HAP-1 (cell line): ENCODE measurements at regions not wholly inside any gene's neighbourhood (a gene's known extent, or its start where the extent isn't known, plus 50 kb on each side); places are given as distances from the start of the nearest gene placed in this dataset.

Experiments
- DNase-seq, 2 experiments: peaks; one replicate each; pipeline ENCODE4 v3.0.0-alpha.2; 2016 to 2020; ENCODE audit warnings: low spot score in 2 of 2
- H3K27me3 ChIP-seq: fragments of 250-450 bp; sonication (Bioruptor Pico); 2 replicates; pipeline ENCODE4 v1.5.1; 2020; ENCODE audit warnings: low read depth, mild to moderate bottlenecking, moderate library complexity
- H3K36me3 ChIP-seq: fragments of 250-450 bp; sonication (Bioruptor Pico); replicated peaks from 2 replicates; pipeline ENCODE4 v1.5.1; 2020; ENCODE audit warnings: mild to moderate bottlenecking
- H3K4me1 ChIP-seq: fragments of 250-450 bp; sonication (Bioruptor Pico); 2 replicates; pipeline ENCODE4 v1.5.1; 2020; ENCODE audit warnings: mild to moderate bottlenecking
- H3K4me3 ChIP-seq: fragments of 250-450 bp; sonication (Bioruptor Pico); 2 replicates; pipeline ENCODE4 v1.5.1; 2020; ENCODE audit warnings: mild to moderate bottlenecking, moderate library complexity
- H3K9me3 ChIP-seq: fragments of 250-450 bp; sonication (Bioruptor Pico); 2 replicates; pipeline ENCODE4 v1.5.1; 2020; ENCODE audit warnings: mild to moderate bottlenecking, moderate library complexity
- in situ Hi-C: fragments of 300-500 bp; cut with MboI; formaldehyde crosslinking; loops from 3 replicates; pipeline ENCODE4 v1.14.3; 2020; ENCODE audit warnings: low sequenced_read_pairs, inconsistent platforms, mixed read lengths

DNA sequence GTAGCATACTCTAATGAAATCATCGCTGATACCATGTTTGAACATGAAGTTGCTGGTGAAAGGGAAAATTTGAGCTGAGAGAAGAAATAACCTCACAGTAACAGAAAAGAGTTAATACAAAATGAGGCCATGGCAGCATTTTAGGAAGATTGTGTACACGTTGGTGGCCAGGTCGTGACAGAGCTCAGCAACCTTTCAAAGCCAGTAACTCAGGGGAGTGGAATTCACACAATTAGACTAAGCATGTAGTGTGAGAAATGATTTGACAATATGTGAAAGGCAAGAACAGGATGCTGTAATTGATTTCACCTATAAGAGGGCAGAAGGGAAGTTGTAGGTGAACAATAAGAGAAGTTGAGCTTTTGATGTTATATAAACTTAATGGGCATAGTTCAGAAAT is 246.3 kb downstream of the OGFRL1 start:
- Histone ChIP-seq H3K4me1 (peaks cover 13% of the 10 kb centered on the region), H3K27me3 (peaks cover 5% of the 10 kb centered on the region; the same call in 1 of the 2 replicates), H3K4me3 (no peak overlapping the region), H3K9me3 (no peaks in the 10 kb centered on the region), H3K36me3 (no peaks in the 10 kb centered on the region)
- no peak for DNase-seq
- in situ Hi-C loops: no loop called here

DNA sequence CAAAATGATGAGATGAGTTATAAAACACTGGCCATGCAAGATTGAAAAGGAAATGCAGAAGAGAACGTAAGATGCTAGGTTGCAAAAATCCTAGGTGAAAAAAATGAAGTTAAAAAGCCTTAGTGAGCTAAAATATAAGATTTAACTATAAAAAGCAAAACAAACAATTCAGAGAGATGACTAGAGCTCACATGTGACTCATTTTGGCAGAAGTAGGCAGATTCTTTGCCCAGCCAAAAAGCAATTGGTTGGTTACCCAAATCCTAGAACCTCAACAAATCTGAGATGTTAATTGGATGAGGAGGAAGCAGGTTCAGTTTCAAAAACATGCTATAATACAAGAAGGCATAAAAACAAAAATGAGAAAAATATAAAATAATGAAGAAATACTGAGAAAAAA is 249.1 kb downstream of the OGFRL1 start:
- Histone ChIP-seq H3K27me3 (peaks cover 5% of the 10 kb centered on the region; the same call in 1 of the 2 replicates), H3K36me3 (no peaks in the 10 kb centered on the region), H3K9me3 (no peaks in the 10 kb centered on the region), H3K4me3 (no peak overlapping the region), H3K4me1 (no peaks in the 10 kb centered on the region)
- no peak for DNase-seq
- in situ Hi-C loops: no loop called here

DNA sequence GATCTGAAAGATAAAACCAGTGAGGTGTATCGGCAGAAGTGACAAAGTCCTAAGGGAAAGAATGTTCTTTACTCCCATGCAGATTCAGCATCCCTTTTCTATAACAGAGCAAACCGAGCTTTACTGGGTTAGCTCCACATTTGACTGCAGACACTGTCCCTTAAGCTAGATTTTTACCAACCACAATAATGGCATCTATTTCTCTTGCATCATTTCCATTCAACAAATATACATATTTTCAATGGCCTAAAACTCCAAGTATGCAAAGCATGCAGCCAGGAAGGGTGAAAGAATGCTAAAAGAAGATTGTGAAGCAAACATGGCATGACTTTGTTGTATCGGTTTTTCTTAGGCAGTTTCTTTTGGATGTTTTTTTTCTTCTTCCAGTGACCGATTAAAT is 255.4 kb downstream of the OGFRL1 start:
- in situ Hi-C loops: no loop called here
- DNase-seq: no peak
- Histone ChIP-seq H3K4me1 (peaks cover 5% of the 10 kb centered on the region; the same call in 1 of the 2 replicates), H3K27me3 (no peaks in the 10 kb centered on the region), H3K9me3 (no peaks in the 10 kb centered on the region), H3K36me3 (no peaks in the 10 kb centered on the region), H3K4me3 (no peak overlapping the region)

DNA sequence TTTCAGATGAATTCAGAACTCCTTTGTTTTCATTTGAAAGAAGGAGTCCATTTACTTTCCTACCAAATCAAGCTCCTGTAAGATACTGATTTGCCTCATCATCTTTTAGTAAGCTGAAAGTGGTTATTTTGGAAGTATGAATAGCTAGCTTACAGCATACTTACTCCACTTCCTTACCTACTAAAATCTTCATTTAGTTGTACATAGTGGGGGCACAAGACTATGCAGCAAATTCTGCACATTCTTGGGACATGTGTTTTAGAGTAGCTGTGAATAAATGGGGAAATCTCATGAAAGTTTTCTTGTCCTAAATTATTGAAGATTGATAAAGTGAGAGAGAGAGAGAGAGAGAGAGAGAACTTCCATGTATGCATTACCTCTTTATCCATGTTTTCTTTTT is 256.3 kb downstream of the OGFRL1 start:
- peaks cover 5% of the 10 kb centered on the region; the same call in 1 of the 2 replicates for H3K4me1 ChIP-seq
- in situ Hi-C loops: no loop called here
- DNase-seq: no peak
- H3K9me3 ChIP-seq: no peaks in the 10 kb centered on the region
- no peaks in the 10 kb centered on the region for H3K27me3 ChIP-seq
- no peak overlapping the region for H3K4me3 ChIP-seq
- H3K36me3 ChIP-seq: no peaks in the 10 kb centered on the region

DNA sequence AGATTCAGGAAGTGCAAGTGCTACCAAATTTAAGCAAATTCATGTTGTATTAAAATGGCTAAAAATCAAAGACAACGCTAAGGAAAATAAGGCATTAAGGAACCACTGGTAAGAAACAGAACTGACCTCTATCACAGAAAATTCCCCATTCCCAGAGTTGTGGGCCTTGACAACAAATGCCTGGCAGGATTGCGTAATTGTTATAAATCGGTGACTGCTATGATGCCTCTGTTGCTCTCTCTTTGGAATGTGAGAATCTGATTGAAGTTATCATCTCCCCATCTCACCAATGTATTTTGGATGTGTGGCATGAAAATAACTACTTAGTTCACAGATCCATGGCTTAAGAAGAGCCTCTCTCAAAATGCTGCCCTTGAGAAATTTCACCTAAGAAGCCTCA is 257.3 kb downstream of the OGFRL1 start:
- H3K9me3 ChIP-seq: no peaks in the 10 kb centered on the region
- DNase-seq: no peak
- no peaks in the 10 kb centered on the region for H3K27me3 ChIP-seq
- in situ Hi-C loops: no loop called here
- no peak overlapping the region for H3K4me3 ChIP-seq
- H3K36me3 ChIP-seq: no peaks in the 10 kb centered on the region
- peaks cover 5% of the 10 kb centered on the region; the same call in 1 of the 2 replicates for H3K4me1 ChIP-seq

DNA sequence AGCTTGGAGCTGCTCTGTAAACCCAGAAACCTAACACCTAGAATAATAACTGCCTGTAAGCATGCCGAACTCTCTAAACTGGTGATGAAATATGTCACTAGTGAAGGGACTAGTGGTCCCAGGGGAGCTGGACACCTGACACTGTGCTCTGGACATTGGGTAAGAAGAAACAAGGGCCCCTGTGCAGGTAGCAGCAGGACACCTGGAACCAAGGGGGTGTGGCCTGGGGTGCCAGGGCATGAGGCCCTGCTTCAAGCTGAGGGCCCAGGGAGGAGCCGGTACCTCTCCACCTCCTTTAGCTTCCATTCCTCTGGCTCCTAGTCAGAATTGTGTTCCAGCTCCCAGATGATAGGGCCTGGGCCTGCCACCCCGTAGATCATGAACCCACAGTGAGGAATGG is 263.2 kb downstream of the OGFRL1 start:
- no peaks in the 10 kb centered on the region for H3K4me1 ChIP-seq
- in situ Hi-C loops: no loop called here
- H3K27me3 ChIP-seq: no peaks in the 10 kb centered on the region
- H3K9me3 ChIP-seq: no peaks in the 10 kb centered on the region; the same call in 1 of the 2 replicates
- no peaks in the 10 kb centered on the region for H3K36me3 ChIP-seq
- no peak overlapping the region for H3K4me3 ChIP-seq
- DNase-seq: no peak

DNA sequence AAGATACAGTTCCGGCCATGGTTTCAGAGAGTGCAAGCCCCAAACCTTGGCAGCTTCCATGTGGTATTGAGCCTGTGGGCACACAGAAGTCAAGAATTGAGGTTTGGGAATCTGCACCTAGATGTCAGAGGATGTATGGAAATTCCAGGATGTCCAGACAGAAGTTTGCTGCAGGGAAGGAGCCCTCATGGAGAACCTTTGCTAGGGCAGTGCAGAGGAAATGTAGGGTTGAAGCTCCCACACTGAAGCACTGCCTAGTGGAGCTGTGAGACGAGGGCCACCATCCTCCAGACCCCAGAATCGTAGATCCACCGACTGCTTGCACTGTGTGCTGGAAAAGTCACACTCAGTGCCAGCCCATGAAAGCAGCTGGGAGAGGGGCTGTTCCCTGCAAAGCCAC is 267.5 kb downstream of the OGFRL1 start:
- Histone ChIP-seq H3K9me3 (no peaks in the 10 kb centered on the region; the same call in 1 of the 2 replicates), H3K4me1 (no peaks in the 10 kb centered on the region), H3K4me3 (no peak overlapping the region), H3K36me3 (no peaks in the 10 kb centered on the region), H3K27me3 (no peaks in the 10 kb centered on the region)
- in situ Hi-C loops: no loop called here
- no peak for DNase-seq

DNA sequence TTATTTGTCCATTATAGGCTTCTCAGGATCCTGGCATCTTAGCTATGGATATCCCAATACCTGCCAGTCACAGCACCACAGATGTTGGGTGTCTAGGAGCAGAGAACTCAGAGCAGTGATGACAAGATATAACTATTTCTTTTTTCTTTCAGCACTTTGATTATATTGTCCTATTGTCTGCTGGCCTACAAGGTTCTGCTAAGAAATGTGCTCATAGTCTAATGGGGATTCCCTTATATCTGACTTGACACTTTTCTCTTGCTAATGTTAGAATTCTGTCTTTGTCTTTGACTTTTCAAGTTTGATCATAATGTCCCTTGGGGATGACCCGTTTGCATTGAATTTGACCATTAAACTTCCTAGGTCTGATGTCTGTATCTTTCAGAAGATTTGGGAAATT is 270.4 kb downstream of the OGFRL1 start:
- H3K27me3 ChIP-seq: no peaks in the 10 kb centered on the region
- H3K4me1 ChIP-seq: no peaks in the 10 kb centered on the region
- H3K9me3 ChIP-seq: no peaks in the 10 kb centered on the region
- no peak for DNase-seq
- H3K36me3 ChIP-seq: no peaks in the 10 kb centered on the region
- no peak overlapping the region for H3K4me3 ChIP-seq
- in situ Hi-C loops: no loop called here

DNA sequence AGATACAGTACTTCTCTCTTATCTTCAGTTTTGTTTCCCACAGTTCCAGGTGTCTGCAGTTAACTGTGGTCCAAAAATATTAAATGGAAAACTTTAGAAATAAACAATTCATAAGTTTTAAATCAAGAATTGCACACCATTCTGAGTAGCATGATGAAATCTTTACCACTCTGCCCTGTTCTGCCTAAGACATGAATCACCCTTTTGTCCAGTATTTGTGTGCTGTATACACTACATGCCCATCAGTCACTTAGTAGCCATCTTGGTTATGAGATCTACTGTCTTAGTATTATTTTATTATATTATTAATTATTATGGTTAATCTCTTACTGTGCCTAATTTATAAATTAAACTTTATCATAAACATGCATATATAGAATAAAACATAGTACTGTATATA is 279.0 kb downstream of the OGFRL1 start:
- Histone ChIP-seq H3K4me1 (no peaks in the 10 kb centered on the region), H3K4me3 (no peak overlapping the region), H3K9me3 (no peaks in the 10 kb centered on the region), H3K36me3 (no peaks in the 10 kb centered on the region), H3K27me3 (no peaks in the 10 kb centered on the region)
- DNase-seq: no peak
- in situ Hi-C loops: no loop called here

DNA sequence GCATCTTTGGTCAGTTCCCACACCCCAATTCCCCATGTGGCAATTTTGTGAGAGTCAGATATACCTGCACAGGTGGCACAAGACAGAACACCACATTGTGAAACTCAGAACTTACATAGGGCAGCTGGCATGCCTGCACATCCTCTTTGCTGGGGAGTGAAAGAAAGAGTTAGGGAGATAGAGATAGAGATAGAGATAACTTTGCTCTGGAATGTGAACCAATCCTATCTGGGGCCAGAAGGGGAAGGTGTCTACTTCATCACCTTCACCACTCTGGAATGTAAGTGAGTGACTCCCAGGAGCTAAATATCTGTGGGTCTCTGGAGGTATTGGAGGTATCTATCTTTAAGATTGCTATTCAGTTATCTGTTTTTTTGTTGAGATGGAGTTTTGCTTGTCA is 289.2 kb downstream of the OGFRL1 start:
- no peaks in the 10 kb centered on the region for H3K4me1 ChIP-seq
- no peak overlapping the region for H3K4me3 ChIP-seq
- DNase-seq: no peak
- no peaks in the 10 kb centered on the region for H3K27me3 ChIP-seq
- H3K36me3 ChIP-seq: no peaks in the 10 kb centered on the region
- no peaks in the 10 kb centered on the region for H3K9me3 ChIP-seq
- in situ Hi-C loops: no loop called here

DNA sequence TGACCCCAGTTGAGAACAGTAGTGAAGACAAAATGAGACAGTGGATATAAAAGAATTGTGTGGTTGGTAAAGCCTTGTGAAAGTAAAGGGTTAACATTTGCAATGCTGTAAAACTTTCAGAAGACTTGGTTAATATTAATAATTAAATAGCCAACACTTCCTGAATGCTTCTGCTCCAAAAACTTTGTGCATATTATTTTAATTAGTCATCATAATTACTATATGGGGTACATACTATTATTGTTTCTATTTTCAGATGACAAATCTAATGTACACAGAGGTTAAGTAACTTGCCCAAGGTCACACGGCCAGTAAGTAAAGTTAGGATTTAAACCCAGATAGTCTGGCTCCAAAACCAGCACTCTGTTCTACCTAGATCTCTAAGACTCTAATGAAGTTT is 291.3 kb downstream of the OGFRL1 start:
- DNase-seq: no peak
- no peaks in the 10 kb centered on the region for H3K27me3 ChIP-seq
- no peaks in the 10 kb centered on the region for H3K4me1 ChIP-seq
- in situ Hi-C loops: no loop called here
- H3K36me3 ChIP-seq: no peaks in the 10 kb centered on the region
- H3K9me3 ChIP-seq: no peaks in the 10 kb centered on the region
- no peak overlapping the region for H3K4me3 ChIP-seq

DNA sequence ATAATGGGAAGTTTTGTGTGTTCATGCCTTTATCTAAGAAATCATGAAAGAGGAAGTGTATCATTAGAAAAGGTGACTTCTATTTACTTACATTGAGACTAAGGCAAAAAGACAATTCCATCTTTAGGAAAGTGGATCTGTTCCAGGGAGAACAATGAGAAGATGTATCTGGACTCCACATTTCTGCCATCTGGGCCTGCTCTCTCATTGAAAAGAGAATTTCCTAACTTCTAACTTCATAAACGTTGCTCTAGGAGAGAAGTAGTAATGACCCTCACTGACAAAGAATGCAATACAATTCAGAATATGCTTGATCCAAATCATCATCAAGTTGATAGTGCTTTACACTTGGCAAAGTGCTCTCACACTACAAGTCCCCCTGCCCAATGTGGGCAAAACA is 294.2 kb downstream of the OGFRL1 start:
- in situ Hi-C loops: no loop called here
- no peaks in the 10 kb centered on the region for H3K9me3 ChIP-seq

DNA sequence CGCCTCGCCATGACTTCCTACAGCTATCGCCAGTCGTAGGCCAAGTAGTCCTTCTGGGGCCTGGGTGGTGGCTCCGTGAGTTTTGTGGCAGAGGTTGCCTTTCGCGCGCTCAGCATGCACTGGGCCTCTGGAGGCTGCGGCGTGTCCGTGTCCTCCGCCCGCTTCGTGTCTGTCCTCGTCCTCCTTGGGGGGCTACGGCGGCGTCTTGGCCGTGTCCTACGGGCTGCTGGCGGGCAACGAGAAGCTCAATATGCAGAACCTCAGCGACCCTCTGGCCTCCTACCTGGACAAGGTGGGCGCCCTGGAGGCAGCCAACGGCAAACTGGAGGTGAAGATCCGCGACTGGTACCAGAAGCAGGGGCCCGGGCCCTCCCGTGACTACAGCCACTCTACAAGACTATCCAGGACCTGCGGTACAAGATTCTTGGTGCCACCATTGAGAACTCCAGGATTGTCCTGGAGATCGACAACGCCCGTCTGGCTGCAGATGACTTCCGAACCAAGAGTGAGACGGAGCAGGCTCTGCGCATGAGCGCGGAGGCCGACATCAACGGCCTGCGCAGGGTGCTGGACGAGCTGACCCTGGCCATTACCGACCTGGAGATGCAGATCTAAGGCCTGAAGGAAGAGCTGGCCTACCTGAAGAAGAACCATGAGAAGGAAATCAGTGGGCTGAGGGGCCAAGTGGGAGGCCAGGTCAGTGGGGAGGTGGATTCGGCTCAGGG is 296.3 kb downstream of the OGFRL1 start:
- Histone ChIP-seq H3K4me1 (no peaks in the 10 kb centered on the region), H3K36me3 (no peaks in the 10 kb centered on the region), H3K27me3 (no peaks in the 10 kb centered on the region), H3K9me3 (no peaks in the 10 kb centered on the region), H3K4me3 (no peak overlapping the region)
- in situ Hi-C loops: no loop called here
- DNase-seq: no peak

More for the DNA sequence above, 294.2 kb downstream of the OGFRL1 start:
- Histone ChIP-seq H3K4me1 (no peaks in the 10 kb centered on the region), H3K27me3 (no peaks in the 10 kb centered on the region), H3K4me3 (no peak overlapping the region), H3K36me3 (no peaks in the 10 kb centered on the region)
- no peak for DNase-seq

DNA sequence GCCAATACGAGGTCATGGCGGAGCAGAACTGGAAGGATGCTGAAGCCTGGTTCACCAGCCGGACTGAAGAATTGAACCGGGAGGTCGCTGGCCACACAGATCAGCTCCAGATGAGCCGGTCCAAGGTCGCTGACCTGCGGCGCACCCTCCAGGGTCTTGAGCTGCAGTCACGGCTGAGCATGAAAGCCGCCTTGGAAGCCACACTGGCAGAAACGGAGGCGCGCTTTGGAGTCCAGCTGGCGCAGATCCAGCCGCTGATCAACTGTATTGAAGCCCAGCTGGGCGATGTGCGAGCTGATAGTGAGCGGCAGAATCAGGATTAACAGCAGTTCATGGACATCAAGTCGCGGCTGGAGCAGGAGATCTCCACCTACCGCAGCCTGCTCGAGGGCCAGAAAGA is 296.9 kb downstream of the OGFRL1 start:
- Histone ChIP-seq H3K27me3 (no peaks in the 10 kb centered on the region), H3K9me3 (no peaks in the 10 kb centered on the region), H3K4me3 (no peak overlapping the region), H3K36me3 (no peaks in the 10 kb centered on the region), H3K4me1 (no peaks in the 10 kb centered on the region)
- no peak for DNase-seq
- in situ Hi-C loops: no loop called here

DNA sequence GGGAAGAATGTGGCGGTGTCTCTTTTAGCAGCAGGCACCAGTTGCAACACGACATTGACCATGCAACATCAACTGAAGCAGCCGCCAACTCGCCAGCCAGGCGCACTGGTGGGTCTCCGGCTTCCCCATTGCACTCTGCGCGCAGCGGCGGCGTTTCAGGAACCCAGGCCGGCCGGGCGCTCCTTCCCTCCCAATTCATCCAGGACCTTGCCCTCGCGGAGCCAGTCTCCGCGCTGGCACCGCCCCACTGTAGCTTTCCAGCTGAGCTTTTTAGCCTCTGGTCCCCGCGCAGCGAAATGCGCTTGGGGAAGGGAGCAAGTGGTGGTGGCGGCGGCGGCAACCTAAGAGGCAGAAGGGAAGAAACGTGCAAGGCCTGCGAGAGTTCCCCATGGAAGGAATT is 297.9 kb upstream of the RIMS1 start:
- in situ Hi-C loops: no loop called here

More for the DNA sequence above, 297.9 kb upstream of the RIMS1 start:
- Histone ChIP-seq H3K36me3 (no peaks in the 10 kb centered on the region), H3K4me3 (no peak overlapping the region), H3K4me1 (no peaks in the 10 kb centered on the region), H3K27me3 (no peaks in the 10 kb centered on the region), H3K9me3 (no peaks in the 10 kb centered on the region)
- DNase-seq: no peak
